GM12864 (cell line): ENCODE measurements at regions not wholly inside any gene's neighbourhood (a gene's known extent, or its start where the extent isn't known, plus 50 kb on each side); places are given as distances from the start of the nearest gene placed in this dataset.

ENCODE experiments used
- DNase-seq: peaks from one replicate; pipeline ENCODE4 v3.0.0-alpha.2; 2011; ENCODE audit warnings: low read depth
- H3K4me3 ChIP-seq: 2 replicates; pipeline ENCODE4 v1.5.1; 2011; ENCODE audit warnings: mild to moderate bottlenecking, low read depth, low read length, control low read depth
- TF ChIP-seq, protein P1 (sequence below): IDR thresholded peaks from 2 replicates; pipeline ENCODE4 v1.5.1; 2011; ENCODE audit warnings: low read depth, mild to moderate bottlenecking, moderate library complexity, low read length, control low read depth, inconsistent platforms; ENCODE audit errors: missing control alignments

DNA sequence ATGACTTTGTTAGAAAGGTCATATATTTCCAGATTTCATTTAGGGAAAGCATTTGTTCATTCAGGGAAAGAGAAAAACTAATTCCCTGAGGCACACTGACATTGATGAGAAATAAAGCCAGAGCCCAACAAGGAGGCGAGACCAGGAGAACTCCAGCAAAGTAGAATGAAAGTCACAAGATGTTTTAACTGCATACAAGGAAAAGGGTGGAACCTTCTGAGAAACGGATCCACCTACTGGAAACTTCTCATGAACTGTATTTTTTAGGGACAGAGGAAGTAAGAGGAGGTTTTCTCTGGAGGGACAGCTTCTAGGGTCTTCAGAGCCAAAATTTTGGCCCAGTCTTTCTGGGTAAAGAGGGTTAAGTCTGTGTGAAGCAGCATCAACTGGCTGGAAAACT, 548.2 kb upstream of the PIK3C3 start:
- DNase-seq, result no peak
- no peak overlapping the region for H3K4me3 ChIP-seq
- TF ChIP-seq, protein P1, sequence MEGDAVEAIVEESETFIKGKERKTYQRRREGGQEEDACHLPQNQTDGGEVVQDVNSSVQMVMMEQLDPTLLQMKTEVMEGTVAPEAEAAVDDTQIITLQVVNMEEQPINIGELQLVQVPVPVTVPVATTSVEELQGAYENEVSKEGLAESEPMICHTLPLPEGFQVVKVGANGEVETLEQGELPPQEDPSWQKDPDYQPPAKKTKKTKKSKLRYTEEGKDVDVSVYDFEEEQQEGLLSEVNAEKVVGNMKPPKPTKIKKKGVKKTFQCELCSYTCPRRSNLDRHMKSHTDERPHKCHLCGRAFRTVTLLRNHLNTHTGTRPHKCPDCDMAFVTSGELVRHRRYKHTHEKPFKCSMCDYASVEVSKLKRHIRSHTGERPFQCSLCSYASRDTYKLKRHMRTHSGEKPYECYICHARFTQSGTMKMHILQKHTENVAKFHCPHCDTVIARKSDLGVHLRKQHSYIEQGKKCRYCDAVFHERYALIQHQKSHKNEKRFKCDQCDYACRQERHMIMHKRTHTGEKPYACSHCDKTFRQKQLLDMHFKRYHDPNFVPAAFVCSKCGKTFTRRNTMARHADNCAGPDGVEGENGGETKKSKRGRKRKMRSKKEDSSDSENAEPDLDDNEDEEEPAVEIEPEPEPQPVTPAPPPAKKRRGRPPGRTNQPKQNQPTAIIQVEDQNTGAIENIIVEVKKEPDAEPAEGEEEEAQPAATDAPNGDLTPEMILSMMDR, result no peak

- TF ChIP-seq, protein P1, result no peak
- H3K4me3 ChIP-seq, result no peak overlapping the region
- no peak for DNase-seq
These were observed 558.2 kb upstream of the PIK3C3 start for GRCh38 chr18:41396861-41397260.

DNA sequence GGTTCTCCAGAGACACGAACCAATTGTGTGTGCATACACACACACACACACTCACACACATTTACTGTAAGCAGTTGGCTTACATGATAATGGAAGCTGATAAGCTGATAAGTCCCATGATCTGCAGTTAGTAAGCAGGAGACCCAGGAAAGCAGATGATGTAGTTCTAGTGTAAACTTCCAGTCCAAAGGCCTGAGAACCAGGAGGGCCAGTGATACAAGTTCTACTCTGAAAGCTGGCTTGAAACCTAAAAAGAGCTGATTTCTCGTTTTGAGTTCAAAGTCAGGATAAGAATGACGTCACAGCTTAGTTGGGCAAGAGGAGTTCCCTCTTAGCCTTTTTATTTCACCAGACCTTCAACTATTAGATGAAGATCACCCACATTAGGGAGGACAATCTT, 558.8 kb upstream of the PIK3C3 start:
- H3K4me3 ChIP-seq, result no peak overlapping the region
- TF ChIP-seq, protein P1, result no peak
- DNase-seq, result no peak

- no peak for DNase-seq
- H3K4me3 ChIP-seq, result no peak overlapping the region
- TF ChIP-seq, protein P1, result no peak
These were observed 559.3 kb upstream of the PIK3C3 start for GRCh38 chr18:41395695-41396094.

GRCh38 chr18:41391616-41392595, 563.1 kb upstream of the PIK3C3 start:
- TF ChIP-seq, protein P1, result peak; percentile 24
- H3K4me3 ChIP-seq, result no peak overlapping the region
- no peak for DNase-seq

- no peak for DNase-seq
- TF ChIP-seq, protein P1, result no peak
- H3K4me3 ChIP-seq, result no peak overlapping the region
These were observed 564.7 kb upstream of the PIK3C3 start for GRCh38 chr18:41390309-41390708.
